K562 (cell line): ENCODE measurements at regions not wholly inside any gene's neighbourhood (a gene's known extent, or its start where the extent isn't known, plus 50 kb on each side); places are given as distances from the start of the nearest gene placed in this dataset.

ENCODE experiments used
- ATAC-seq: fragments of 200-7000 bp; cut with Tn5 transposase; 3 replicates; pipeline ENCODE4 v1.9.1; 2020; ENCODE audit warnings: moderate library complexity
- BruUV-seq: library from RNA; stranded (reverse); fragments of 400-500 nt; replicated peaks from 2 replicates; lab custom pipeline; 2021; lab: Mats Ljungman, UMichigan
- CTCF ChIA-PET: fragments of 300-600 bp; formaldehyde crosslinking; extraction: SDS; loops from one replicate; lab custom pipeline; 2021; ENCODE audit warnings: low intra/inter-chr PET ratio; lab: Yijun Ruan, JAX
- POLR2A ChIA-PET: fragments of 300-600, 350-650 bp; sonication (Branson Sonifier 250); formaldehyde crosslinking; extraction: SDS; loops from one replicate; lab custom pipeline; 2021; ENCODE audit warnings: antibody characterized with exemption, inconsistent platforms; lab: Yijun Ruan, JAX
- DNase-seq, 4 experiments: peaks; one replicate each; pipeline versions ENCODE4 v3.0.0 to v3.0.0-alpha.2; 2011 to 2018; ENCODE audit warnings: low spot score in 3 of 4, mixed read lengths in 3 of 4; ENCODE audit errors: extremely low read depth in 1 of 4
- FAIRE-seq: peaks from 2 replicates; lab custom pipeline; 2011; peaks lifted over from hg19 to GRCh38; lab: Jason Lieb, UNC
- H2AFZ ChIP-seq: 2 replicates; pipeline ENCODE4 v1.6.0; 2011; ENCODE audit warnings: low read depth, low read length, control low read depth, inconsistent platforms
- H3K27ac ChIP-seq: fragments of 200-600 bp; 3 replicates; pipeline ENCODE4 v1.8.0; 2011; ENCODE audit warnings: low read depth, mild to moderate bottlenecking, control low read depth, inconsistent platforms, low read length, moderate library complexity, mixed read lengths; ENCODE audit errors: extremely low read depth
- H3K27me3 ChIP-seq, 2 experiments: fragments of 300-600 bp in 1 of 2; 2 replicates in 1 of 2; 3 replicates in 1 of 2; pipeline versions ENCODE4 v1.6.0 to v1.8.0; 2011; ENCODE audit warnings: inconsistent platforms in 2 of 2, low read length in 2 of 2, mild to moderate bottlenecking in 1 of 2, mixed read lengths in 1 of 2, moderate library complexity in 1 of 2; ENCODE audit not compliant: control insufficient read depth in 2 of 2, insufficient read depth in 2 of 2
- H3K36me3 ChIP-seq: fragments of 300-600 bp; 3 replicates; pipeline ENCODE4 v1.8.0; 2011; ENCODE audit warnings: mild to moderate bottlenecking, low read length, inconsistent platforms; ENCODE audit not compliant: control insufficient read depth, insufficient read depth
- H3K4me1 ChIP-seq, 2 experiments: fragments of 200-600 bp in 1 of 2; replicated peaks in 1 of 2; 2 replicates in 1 of 2; 3 replicates in 1 of 2; pipeline versions ENCODE4 v1.5.1 to v1.8.0; 2011; ENCODE audit warnings: inconsistent platforms in 2 of 2, low read length in 2 of 2, mild to moderate bottlenecking in 1 of 2, mixed read lengths in 1 of 2, moderate library complexity in 1 of 2; ENCODE audit not compliant: control insufficient read depth in 2 of 2, insufficient read depth in 2 of 2
- H3K4me2 ChIP-seq: 2 replicates; pipeline ENCODE4 v1.6.1; 2011; ENCODE audit warnings: low read length, control low read depth, inconsistent platforms, mixed read lengths; ENCODE audit not compliant: insufficient read depth
- H3K4me3 ChIP-seq: fragments of 200-600 bp; sonication (generic), shearing (Covaris generic); 2 replicates; pipeline ENCODE4 v1.5.1; 2016; ENCODE audit warnings: control low read depth, inconsistent platforms
- H3K79me2 ChIP-seq: fragments of 200-600 bp; 3 replicates; pipeline ENCODE4 v1.8.0; 2011; ENCODE audit warnings: low read length, inconsistent platforms; ENCODE audit not compliant: control insufficient read depth, insufficient read depth
- H3K9ac ChIP-seq, 2 experiments: 2 replicates each; pipeline versions ENCODE4 v1.6.0 to v1.6.1; 2011; ENCODE audit warnings: low read depth in 2 of 2, low read length in 2 of 2, control low read depth in 1 of 2, inconsistent platforms in 1 of 2, mild to moderate bottlenecking in 1 of 2, mixed read lengths in 1 of 2; ENCODE audit not compliant: insufficient read depth in 1 of 2
- H3K9me1 ChIP-seq: one replicate; pipeline ENCODE4 v1.6.0; 2011; ENCODE audit warnings: inconsistent platforms, mild to moderate bottlenecking, low read length, moderate library complexity; ENCODE audit not compliant: control insufficient read depth, insufficient read depth
- H3K9me3 ChIP-seq: replicated peaks from 2 replicates; pipeline ENCODE4 v1.5.1; 2011; ENCODE audit warnings: low read depth, low read length, inconsistent platforms; ENCODE audit not compliant: control insufficient read depth, insufficient read depth
- H4K20me1 ChIP-seq: replicated peaks from 2 replicates; pipeline ENCODE4 v1.6.1; 2011; ENCODE audit warnings: low read length, inconsistent platforms, mixed read lengths; ENCODE audit not compliant: control insufficient read depth, insufficient read depth
- MCM5 ChIP-seq: fragments of 450-650 bp; IDR thresholded peaks from 2 replicates; pipeline ENCODE4 v1.6.1; 2016; ENCODE audit warnings: low read depth
- MTA3 ChIP-seq: fragments of 450-650 bp; formaldehyde crosslinking; IDR thresholded peaks from 2 replicates; pipeline ENCODE4 v1.6.1; 2017; ENCODE audit warnings: mild to moderate bottlenecking, borderline replicate concordance
- MTF1 ChIP-seq: fragments of 250-450 bp; sonication (Bioruptor Pico); IDR thresholded peaks from 2 replicates; pipeline ENCODE4 v1.9.0; 2021; ENCODE audit warnings: moderate library complexity, mild to moderate bottlenecking, inconsistent platforms, borderline replicate concordance
- NFIX ChIP-seq: fragments of 250-450 bp; sonication (Bioruptor Pico); IDR thresholded peaks from 2 replicates; pipeline ENCODE4 v1.4.0; 2020; ENCODE audit warnings: low read depth, mild to moderate bottlenecking, moderate library complexity
- RCOR1 ChIP-seq, 2 experiments: IDR thresholded peaks; 2 replicates each; pipeline ENCODE4 v1.6.1; 2012; ENCODE audit warnings: low read depth in 2 of 2, low read length in 2 of 2, borderline replicate concordance in 1 of 2, improper control_type of control experiment in 1 of 2
- SAFB2 ChIP-seq: fragments of 200-400 bp; formaldehyde crosslinking; IDR thresholded peaks from 2 replicates; pipeline ENCODE4 v1.6.1; 2018; ENCODE audit warnings: borderline replicate concordance, low read length, low read depth, moderate library complexity; ENCODE audit not compliant: severe bottlenecking
- SNRNP70 ChIP-seq: fragments of 200-400 bp; formaldehyde crosslinking; optimal IDR thresholded peaks from 2 replicates; pipeline ENCODE3; 2017; ENCODE audit warnings: low read depth, low read length
- ZNF184 ChIP-seq: sonication (generic); formaldehyde crosslinking; IDR thresholded peaks from 2 replicates; pipeline ENCODE4 v1.5.0; 2020; ENCODE audit warnings: missing genetic modification reagents
- ZNF311 ChIP-seq: fragments of 250-450 bp; sonication (Bioruptor Pico); IDR thresholded peaks from 2 replicates; pipeline ENCODE4 v1.4.0; 2020; ENCODE audit warnings: mild to moderate bottlenecking, moderate library complexity
- in situ Hi-C: fragments of 300-500 bp; cut with MboI; formaldehyde crosslinking; loops from 4 replicates; pipeline ENCODE4 v1.15.0; 2018; ENCODE audit warnings: inconsistent platforms, mixed read lengths
- intact Hi-C: fragments of 100-400 bp; cut with micrococcal nuclease; formaldehyde crosslinking; loops from 2 replicates; pipeline ENCODE4 v1.14.2; 2022

GRCh38 chr21:24308183-24308582 lies 1299.1 kb downstream of the MRPL39 start:
- TF ChIP-seq RCOR1 (IDR thresholded peaks at IDR 0.05; ENCODE audit: borderline replicate concordance in 1 of 2, low read depth in 2 of 2, low read length in 2 of 2) = no peak
- no peak for TF ChIP-seq NFIX (CRISPR knock-in tag)
- no peak for TF ChIP-seq MTF1
- TF ChIP-seq SNRNP70 = no peak
- no peak for TF ChIP-seq ZNF184 (CRISPR knock-in tag)
- TF ChIP-seq MTA3 = no peak
- no peak for TF ChIP-seq SAFB2
- TF ChIP-seq MCM5 = no peak
- no peak for TF ChIP-seq ZNF311 (CRISPR knock-in tag)
- TF ChIP-seq, all 486 proteins: peak for 0
- Histone ChIP-seq H3K27me3 (no peaks in the 10 kb centered on the region), H2AFZ (no peak overlapping the region), H3K4me2 (no peak overlapping the region), H3K9me3 (0 out of 2 replicates have a peak, but pooled peaks cover 3% of the 10 kb centered on the region), H3K4me3 (no peak overlapping the region), H3K79me2 (no peaks in the 10 kb centered on the region), H3K27ac (no peak overlapping the region), H3K4me1 (no peaks in the 10 kb centered on the region), H4K20me1 (no peaks in the 10 kb centered on the region), H3K9me1 (no peaks in the 10 kb centered on the region), H3K36me3 (no peaks in the 10 kb centered on the region), H3K9ac (no peak overlapping the region)
- in situ Hi-C loops = no loop called here
- ChIA-PET CTCF (no interaction called here), POLR2A (no interaction called here)
- FAIRE-seq (no peak), ATAC-seq (no peak), DNase-seq (no peak)
- intact Hi-C loops = no loop called here
- BruUV-seq = no TSS peak
